Sigmoid colon (tissue), 6 donors: ENCODE measurements at regions not wholly inside any gene's neighbourhood (a gene's known extent, or its start where the extent isn't known, plus 50 kb on each side); places are given as distances from the start of the nearest gene placed in this dataset.

ENCODE experiments used
- DNase-seq: peaks from one replicate; pipeline ENCODE4 v3.0.0-alpha.2; 2019
- H3K27ac ChIP-seq, 4 donors: fragments of 200-600 bp; sonication (generic); one replicate each; pipeline ENCODE4 v1.5.1; 2016 to 2019; ENCODE audit warnings: mild to moderate bottlenecking in 1 of 4
- H3K27me3 ChIP-seq, 3 donors: fragments of 200-600 bp; sonication (generic); one replicate each; pipeline ENCODE4 v1.5.1; 2019; ENCODE audit warnings: mild to moderate bottlenecking in 1 of 3
- H3K36me3 ChIP-seq, 4 donors: fragments of 200-600 bp; sonication (generic); one replicate each; pipeline ENCODE4 v1.5.1; 2016 to 2019
- H3K4me1 ChIP-seq, 4 donors: fragments of 200-600 bp; sonication (generic); one replicate each; pipeline ENCODE4 v1.5.1; 2017 to 2019
- H3K4me3 ChIP-seq, 4 donors: fragments of 200-600 bp; sonication (generic); one replicate each; pipeline ENCODE4 v1.5.1; 2017 to 2019; ENCODE audit warnings: mild to moderate bottlenecking in 2 of 4, moderate library complexity in 1 of 4
- H3K9me3 ChIP-seq, 4 donors: fragments of 200-600 bp in 3 of 4; sonication (generic) in 3 of 4; one replicate each; pipeline versions ENCODE4 v1.5.1 to v1.6.1; 2013 to 2019
- CTCF ChIP-seq, 4 experiments: fragments of 450-650 bp in 3 of 4; fragments of 200-600 bp in 1 of 4; IDR thresholded peaks; one replicate each; pipeline ENCODE4 v1.5.1; 2016 to 2019; ENCODE audit warnings: antibody characterized with exemption in 4 of 4, mild to moderate bottlenecking in 3 of 4, moderate library complexity in 2 of 4
- EP300 ChIP-seq, 4 donors: sonication (generic); formaldehyde crosslinking; IDR thresholded peaks; one replicate each; pipeline ENCODE4 v1.6.1; 2017; ENCODE audit warnings: antibody characterized with exemption in 4 of 4
- POLR2A ChIP-seq, 2 donors: fragments of 450-650 bp; IDR thresholded peaks; one replicate each; pipeline ENCODE4 v1.6.1; 2016; ENCODE audit warnings: antibody characterized with exemption in 2 of 2, mild to moderate bottlenecking in 2 of 2, moderate library complexity in 2 of 2
- POLR2AphosphoS5 ChIP-seq, 4 donors: sonication (generic); formaldehyde crosslinking; IDR thresholded peaks; one replicate each; pipeline ENCODE4 v1.6.1; 2017; ENCODE audit warnings: antibody characterized with exemption in 4 of 4
- WGBS, 2 donors: extraction: QIAGEN DNeasy Blood & Tissue Kit; methylation state at CpG; one replicate each; pipeline ENCODE4 v1.1.7; 2013; 5-methylcytosine and 5-hydroxymethylcytosine counted together
- intact Hi-C: fragments of 100-400 bp; cut with DNase I; formaldehyde crosslinking; loops from one replicate; pipeline ENCODE4 v1.15.1; 2023
- donor health status: healthy with polysubstance abuse.
- donor health status: healthy.

- peak; percentile 86 for DNase-seq
- intact Hi-C loops, result no loop called here
- Histone ChIP-seq H3K27ac (peak overlapping the region in 1 of 4 donors; percentile 51), H3K27me3 (no peaks in the 10 kb centered on the region), H3K36me3 (no peaks in the 10 kb centered on the region), H3K4me1 (peaks cover 0 to 31% (median 18%) of the 10 kb centered on the region in 4 donors), H3K4me3 (no peak overlapping the region), H3K9me3 (no peaks in the 10 kb centered on the region)
- TF ChIP-seq CTCF (IDR thresholded peaks at IDR 0.05), result no peak
- no peak for TF ChIP-seq POLR2A (IDR thresholded peaks at IDR 0.05)
- peak in 3 of 4 donors; percentile 69 to 80 (median 70) for TF ChIP-seq POLR2AphosphoS5 (IDR thresholded peaks at IDR 0.05)
- TF ChIP-seq EP300 (IDR thresholded peaks at IDR 0.05), result no peak
- 44 to 47% methylated on average over 10 of the region's 10 CpGs for WGBS, 2 donors
Measured at GRCh38 chr22:27238935-27239510, 562.5 kb downstream of the MN1 start.

- Histone ChIP-seq H3K27me3 (no peaks in the 10 kb centered on the region), H3K4me1 (peaks cover 0 to 31% (median 18%) of the 10 kb centered on the region in 4 donors), H3K36me3 (no peaks in the 10 kb centered on the region), H3K9me3 (no peaks in the 10 kb centered on the region), H3K27ac (peak overlapping the region in 1 of 4 donors; percentile 51), H3K4me3 (no peak overlapping the region)
- 40 to 71% methylated on average over 4 of the region's 4 CpGs for WGBS, 2 donors
- no peak for DNase-seq
- TF ChIP-seq CTCF (IDR thresholded peaks at IDR 0.05), result no peak
- TF ChIP-seq POLR2A (IDR thresholded peaks at IDR 0.05), result no peak
- TF ChIP-seq EP300 (IDR thresholded peaks at IDR 0.05), result no peak
- TF ChIP-seq POLR2AphosphoS5 (IDR thresholded peaks at IDR 0.05), result no peak
- intact Hi-C loops, result no loop called here
Measured at GRCh38 chr22:27239520-27239919, 562.0 kb downstream of the MN1 start.

GRCh38 chr22:27240298-27241075 lies 561.1 kb downstream of the MN1 start:
- intact Hi-C loops, result no loop called here
- DNase-seq, result no peak
- Histone ChIP-seq H3K27me3 (no peaks in the 10 kb centered on the region), H3K9me3 (no peaks in the 10 kb centered on the region), H3K4me3 (no peak overlapping the region), H3K4me1 (peaks cover 0 to 31% (median 18%) of the 10 kb centered on the region in 4 donors), H3K36me3 (no peaks in the 10 kb centered on the region), H3K27ac (peak overlapping the region in 1 of 4 donors; percentile 51)
- TF ChIP-seq POLR2AphosphoS5 (IDR thresholded peaks at IDR 0.05) (no peak), POLR2A (IDR thresholded peaks at IDR 0.05) (no peak), EP300 (IDR thresholded peaks at IDR 0.05) (no peak), CTCF (IDR thresholded peaks at IDR 0.05) (no peak)
- WGBS, 2 donors, result 58 to 73% methylated on average over 5 of the region's 5 CpGs

- peaks cover 0 to 31% (median 18%) of the 10 kb centered on the region in 4 donors for H3K4me1 ChIP-seq
- 70 to 75% methylated on average over 8 of the region's 8 CpGs for WGBS, 2 donors
- no peak for DNase-seq
- no peaks in the 10 kb centered on the region for H3K9me3 ChIP-seq
- intact Hi-C loops, result no loop called here
- peak overlapping the region in 2 of 4 donors; percentile 44 to 54 for H3K27ac ChIP-seq
- no peaks in the 10 kb centered on the region for H3K36me3 ChIP-seq
- no peak for TF ChIP-seq CTCF (IDR thresholded peaks at IDR 0.05)
- TF ChIP-seq POLR2AphosphoS5 (IDR thresholded peaks at IDR 0.05), result no peak
- no peak for TF ChIP-seq POLR2A (IDR thresholded peaks at IDR 0.05)
- TF ChIP-seq EP300 (IDR thresholded peaks at IDR 0.05), result no peak
- H3K27me3 ChIP-seq, result no peaks in the 10 kb centered on the region
- H3K4me3 ChIP-seq, result no peak overlapping the region
Measured at GRCh38 chr22:27241430-27242321, 559.9 kb downstream of the MN1 start.
